ENCODE measurements at regions not wholly inside any gene's neighbourhood (a gene's known extent, or its start where the extent isn't known, plus 50 kb on each side); places are given as distances from the start of the nearest gene placed in this dataset.

- no peak for TF ChIP-seq CTCF (IDR thresholded peaks at IDR 0.05)
- H3K36me3 ChIP-seq = no peaks in the 10 kb centered on the region
- H3K4me3 ChIP-seq = no peak overlapping the region
- H3K27ac ChIP-seq = no peak overlapping the region
- H3K27me3 ChIP-seq = no peaks in the 10 kb centered on the region
- H3K9me3 ChIP-seq = no peaks in the 10 kb centered on the region
- no peaks in the 10 kb centered on the region for H3K4me1 ChIP-seq
- no peak for DNase-seq (ENCODE audit: low spot score)
These were observed 258.7 kb downstream of the EMP1 start for GRCh38 chr12:13454991-13455777.

- DNase-seq (ENCODE audit: low spot score) = no peak
- Histone ChIP-seq H3K9me3 (no peaks in the 10 kb centered on the region), H3K27me3 (no peaks in the 10 kb centered on the region), H3K27ac (no peak overlapping the region), H3K4me1 (no peaks in the 10 kb centered on the region), H3K36me3 (no peaks in the 10 kb centered on the region), H3K4me3 (no peak overlapping the region)
- no peak for TF ChIP-seq CTCF (IDR thresholded peaks at IDR 0.05)
These were observed 256.5 kb downstream of the EMP1 start for GRCh38 chr12:13452955-13453570.

GRCh38 chr12:13451776-13452175 is 255.2 kb downstream of the EMP1 start:
- Histone ChIP-seq H3K27ac (no peak overlapping the region), H3K9me3 (no peaks in the 10 kb centered on the region), H3K27me3 (no peaks in the 10 kb centered on the region), H3K4me3 (no peak overlapping the region), H3K4me1 (no peaks in the 10 kb centered on the region), H3K36me3 (no peaks in the 10 kb centered on the region)
- no peak for TF ChIP-seq CTCF (IDR thresholded peaks at IDR 0.05)
- no peak for DNase-seq (ENCODE audit: low spot score)

GRCh38 chr12:13450231-13451080 is 253.9 kb downstream of the EMP1 start:
- Histone ChIP-seq H3K36me3 (no peaks in the 10 kb centered on the region), H3K27ac (no peak overlapping the region), H3K9me3 (peaks cover 0 to 3% of the 10 kb centered on the region in 2 donors), H3K4me1 (no peaks in the 10 kb centered on the region), H3K4me3 (no peak overlapping the region), H3K27me3 (no peaks in the 10 kb centered on the region)
- TF ChIP-seq CTCF (IDR thresholded peaks at IDR 0.05) = no peak
- DNase-seq (ENCODE audit: low spot score) = no peak

- H3K4me3 ChIP-seq = no peak overlapping the region
- H3K4me1 ChIP-seq = no peaks in the 10 kb centered on the region
- H3K36me3 ChIP-seq = no peaks in the 10 kb centered on the region
- TF ChIP-seq CTCF (IDR thresholded peaks at IDR 0.05) = no peak
- peaks cover 0 to 5% of the 10 kb centered on the region in 2 donors for H3K9me3 ChIP-seq
- no peaks in the 10 kb centered on the region for H3K27me3 ChIP-seq
- DNase-seq (ENCODE audit: low spot score) = no peak
- peak overlapping the region in 1 of 2 donors; percentile 21 for H3K27ac ChIP-seq
These were observed 247.6 kb downstream of the EMP1 start for GRCh38 chr12:13444076-13444475.

Measured in right atrium auricular region (tissue), 2 donors.